Progenitor cell of endocrine pancreas (in vitro differentiated cells): ENCODE measurements at regions not wholly inside any gene's neighbourhood (a gene's known extent, or its start where the extent isn't known, plus 50 kb on each side); places are given as distances from the start of the nearest gene placed in this dataset.

ENCODE experiments used
- DNase-seq: peaks from one replicate; pipeline ENCODE4 v3.0.0; 2021; ENCODE audit warnings: low spot score; ENCODE audit not compliant: unreplicated experiment
- H3K27ac Mint-ChIP-seq: 2 replicates; pipeline ENCODE4 v1.8.0; 2021; ENCODE audit warnings: mild to moderate bottlenecking, moderate library complexity, mixed read lengths
- H3K27me3 Mint-ChIP-seq: 2 replicates; pipeline ENCODE4 v1.8.0; 2021; ENCODE audit warnings: mixed read lengths
- H3K36me3 Mint-ChIP-seq: 2 replicates; pipeline ENCODE4 v1.8.0; 2022; ENCODE audit warnings: mixed read lengths; ENCODE audit not compliant: insufficient read depth
- H3K4me1 Mint-ChIP-seq: 2 replicates; pipeline ENCODE4 v1.8.0; 2021; ENCODE audit warnings: low read depth, mixed read lengths
- H3K4me3 Mint-ChIP-seq: 2 replicates; pipeline ENCODE4 v1.8.0; 2021; ENCODE audit warnings: low read depth, mild to moderate bottlenecking, moderate library complexity, mixed read lengths
- H3K9me3 Mint-ChIP-seq: 2 replicates; pipeline ENCODE4 v1.8.0; 2021; ENCODE audit warnings: low read depth, mixed read lengths
- CTCF ChIP-seq: fragments of 200-600 bp; sonication (generic); IDR thresholded peaks from one replicate; pipeline ENCODE4 v1.5.0; 2021; ENCODE audit warnings: antibody characterized with exemption, mild to moderate bottlenecking; ENCODE audit not compliant: unreplicated experiment

DNA sequence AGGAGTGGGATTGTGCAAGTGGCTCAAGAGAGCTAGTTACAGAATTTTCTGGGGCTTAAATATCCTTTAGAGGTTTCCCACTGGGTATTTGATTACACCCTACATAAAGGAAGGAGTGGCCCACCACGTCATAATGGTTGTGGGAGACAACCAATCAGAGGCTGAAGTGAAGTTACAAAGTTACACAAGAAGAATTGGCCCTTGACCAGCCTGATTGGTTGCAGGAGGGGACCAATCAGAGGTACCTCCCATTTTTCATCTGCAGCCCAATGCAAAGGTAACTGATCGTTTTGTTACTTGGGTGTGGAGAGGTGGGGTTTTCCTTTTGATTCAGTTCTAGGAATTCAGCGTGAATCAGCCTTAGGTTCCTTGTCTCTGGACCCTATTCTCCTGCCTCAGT is 430.5 kb upstream of the FAT3 start:
- H3K9me3 Mint-ChIP-seq: no peaks in the 10 kb centered on the region
- H3K36me3 Mint-ChIP-seq: no peaks in the 10 kb centered on the region
- DNase-seq: no peak
- no peak overlapping the region for H3K27ac Mint-ChIP-seq
- TF ChIP-seq CTCF: no peak
- H3K4me3 Mint-ChIP-seq: no peak overlapping the region
- H3K4me1 Mint-ChIP-seq: peaks cover 8% of the 10 kb centered on the region
- H3K27me3 Mint-ChIP-seq: peaks cover 1% of the 10 kb centered on the region

GRCh38 chr11:91792779-91793262 is 431.8 kb upstream of the FAT3 start:
- TF ChIP-seq CTCF: no peak
- Mint-ChIP-seq H3K4me3 (no peak overlapping the region), H3K27me3 (no peaks in the 10 kb centered on the region), H3K9me3 (no peaks in the 10 kb centered on the region), H3K4me1 (peaks cover 8% of the 10 kb centered on the region), H3K27ac (no peak overlapping the region), H3K36me3 (no peaks in the 10 kb centered on the region)
- DNase-seq: no peak

- no peak overlapping the region for H3K4me3 Mint-ChIP-seq
- H3K27ac Mint-ChIP-seq: no peak overlapping the region
- peaks cover 8% of the 10 kb centered on the region for H3K4me1 Mint-ChIP-seq
- DNase-seq: no peak
- TF ChIP-seq CTCF: no peak
- H3K27me3 Mint-ChIP-seq: no peaks in the 10 kb centered on the region
- H3K9me3 Mint-ChIP-seq: no peaks in the 10 kb centered on the region
- no peaks in the 10 kb centered on the region for H3K36me3 Mint-ChIP-seq
Observed at GRCh38 chr11:91791171-91791468, 433.5 kb upstream of the FAT3 start.

GRCh38 chr11:91790346-91791170 is 434.1 kb upstream of the FAT3 start:
- H3K9me3 Mint-ChIP-seq: no peaks in the 10 kb centered on the region
- H3K27me3 Mint-ChIP-seq: no peaks in the 10 kb centered on the region
- no peak overlapping the region for H3K27ac Mint-ChIP-seq
- TF ChIP-seq CTCF: no peak
- H3K36me3 Mint-ChIP-seq: no peaks in the 10 kb centered on the region
- no peak for DNase-seq
- H3K4me1 Mint-ChIP-seq: peaks cover 8% of the 10 kb centered on the region
- no peak overlapping the region for H3K4me3 Mint-ChIP-seq

- H3K27ac Mint-ChIP-seq: no peak overlapping the region
- H3K4me1 Mint-ChIP-seq: peaks cover 6% of the 10 kb centered on the region
- H3K9me3 Mint-ChIP-seq: peaks cover 4% of the 10 kb centered on the region
- no peaks in the 10 kb centered on the region for H3K27me3 Mint-ChIP-seq
- H3K36me3 Mint-ChIP-seq: no peaks in the 10 kb centered on the region
- H3K4me3 Mint-ChIP-seq: no peak overlapping the region
- DNase-seq: no peak
- no peak for TF ChIP-seq CTCF
Observed at GRCh38 chr11:91788764-91789163, 435.9 kb upstream of the FAT3 start.
